ENCODE measurements at regions not wholly inside any gene's neighbourhood (a gene's known extent, or its start where the extent isn't known, plus 50 kb on each side); places are given as distances from the start of the nearest gene placed in this dataset.

DNA sequence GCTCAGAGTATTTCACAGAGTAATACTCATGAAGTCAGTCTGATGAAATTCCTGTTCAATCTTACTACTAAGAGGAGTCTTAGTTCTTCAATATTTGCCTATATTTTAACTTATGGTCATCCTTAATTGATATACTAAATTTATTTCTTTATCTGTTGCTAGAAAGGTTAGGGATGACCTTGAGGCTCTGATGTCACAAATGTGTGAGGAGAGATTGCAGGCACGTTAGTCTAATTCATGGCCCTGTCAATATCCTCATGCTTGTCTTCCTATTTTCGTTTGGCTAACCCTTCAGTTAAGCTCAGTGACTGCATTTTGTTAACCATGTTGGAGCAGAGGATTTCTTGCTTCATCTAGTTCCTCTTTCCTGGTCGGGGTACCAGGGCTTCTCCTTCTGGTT lies 704.7 kb upstream of the COBL start:
- ATAC-seq (ENCODE audit: low read depth) (no peak), DNase-seq (no peak)
- POLR2A ChIA-PET: no interaction called here
- CTCF ChIA-PET: no interaction called here
- Mint-ChIP-seq H3K27ac (no peak overlapping the region), H3K4me1 (no peaks in the 10 kb centered on the region), H3K27me3 (no peaks in the 10 kb centered on the region), H3K9me3 (peaks cover 4% of the 10 kb centered on the region), H3K4me3 (no peak overlapping the region), H3K36me3 (ENCODE audit: low read depth) (no peaks in the 10 kb centered on the region)
- TF ChIP-seq, protein P1, sequence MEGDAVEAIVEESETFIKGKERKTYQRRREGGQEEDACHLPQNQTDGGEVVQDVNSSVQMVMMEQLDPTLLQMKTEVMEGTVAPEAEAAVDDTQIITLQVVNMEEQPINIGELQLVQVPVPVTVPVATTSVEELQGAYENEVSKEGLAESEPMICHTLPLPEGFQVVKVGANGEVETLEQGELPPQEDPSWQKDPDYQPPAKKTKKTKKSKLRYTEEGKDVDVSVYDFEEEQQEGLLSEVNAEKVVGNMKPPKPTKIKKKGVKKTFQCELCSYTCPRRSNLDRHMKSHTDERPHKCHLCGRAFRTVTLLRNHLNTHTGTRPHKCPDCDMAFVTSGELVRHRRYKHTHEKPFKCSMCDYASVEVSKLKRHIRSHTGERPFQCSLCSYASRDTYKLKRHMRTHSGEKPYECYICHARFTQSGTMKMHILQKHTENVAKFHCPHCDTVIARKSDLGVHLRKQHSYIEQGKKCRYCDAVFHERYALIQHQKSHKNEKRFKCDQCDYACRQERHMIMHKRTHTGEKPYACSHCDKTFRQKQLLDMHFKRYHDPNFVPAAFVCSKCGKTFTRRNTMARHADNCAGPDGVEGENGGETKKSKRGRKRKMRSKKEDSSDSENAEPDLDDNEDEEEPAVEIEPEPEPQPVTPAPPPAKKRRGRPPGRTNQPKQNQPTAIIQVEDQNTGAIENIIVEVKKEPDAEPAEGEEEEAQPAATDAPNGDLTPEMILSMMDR (IDR thresholded peaks at IDR 0.05): no peak
- intact Hi-C loops (cut with micrococcal nuclease): no loop called here

DNA sequence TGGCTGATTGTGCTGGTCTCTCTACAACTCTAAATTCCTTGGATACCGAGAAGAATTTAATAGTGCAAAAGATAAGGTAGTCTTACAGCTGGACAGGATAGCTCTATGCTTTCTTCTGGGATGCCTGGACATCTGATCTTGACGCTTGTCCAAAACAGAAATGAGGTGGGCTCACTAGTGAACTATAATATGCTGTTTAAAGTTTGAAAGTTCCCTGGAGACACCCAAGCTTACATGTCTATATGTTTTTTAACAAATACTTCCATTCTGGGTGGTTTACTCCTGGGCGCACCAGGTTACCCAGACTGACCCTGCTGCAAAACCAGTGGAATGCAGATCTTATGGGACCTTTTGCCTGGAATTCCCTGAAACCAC lies 702.1 kb upstream of the COBL start:
- TF ChIP-seq, protein P1 (IDR thresholded peaks at IDR 0.05): no peak
- Mint-ChIP-seq H3K27me3 (no peaks in the 10 kb centered on the region), H3K27ac (no peak overlapping the region), H3K9me3 (peaks cover 7% of the 10 kb centered on the region), H3K4me1 (no peaks in the 10 kb centered on the region), H3K4me3 (no peak overlapping the region), H3K36me3 (ENCODE audit: low read depth) (no peaks in the 10 kb centered on the region)
- ATAC-seq (ENCODE audit: low read depth) (no peak), DNase-seq (no peak)
- CTCF ChIA-PET: no interaction called here
- intact Hi-C loops (cut with micrococcal nuclease): no loop called here
- POLR2A ChIA-PET: no interaction called here

DNA sequence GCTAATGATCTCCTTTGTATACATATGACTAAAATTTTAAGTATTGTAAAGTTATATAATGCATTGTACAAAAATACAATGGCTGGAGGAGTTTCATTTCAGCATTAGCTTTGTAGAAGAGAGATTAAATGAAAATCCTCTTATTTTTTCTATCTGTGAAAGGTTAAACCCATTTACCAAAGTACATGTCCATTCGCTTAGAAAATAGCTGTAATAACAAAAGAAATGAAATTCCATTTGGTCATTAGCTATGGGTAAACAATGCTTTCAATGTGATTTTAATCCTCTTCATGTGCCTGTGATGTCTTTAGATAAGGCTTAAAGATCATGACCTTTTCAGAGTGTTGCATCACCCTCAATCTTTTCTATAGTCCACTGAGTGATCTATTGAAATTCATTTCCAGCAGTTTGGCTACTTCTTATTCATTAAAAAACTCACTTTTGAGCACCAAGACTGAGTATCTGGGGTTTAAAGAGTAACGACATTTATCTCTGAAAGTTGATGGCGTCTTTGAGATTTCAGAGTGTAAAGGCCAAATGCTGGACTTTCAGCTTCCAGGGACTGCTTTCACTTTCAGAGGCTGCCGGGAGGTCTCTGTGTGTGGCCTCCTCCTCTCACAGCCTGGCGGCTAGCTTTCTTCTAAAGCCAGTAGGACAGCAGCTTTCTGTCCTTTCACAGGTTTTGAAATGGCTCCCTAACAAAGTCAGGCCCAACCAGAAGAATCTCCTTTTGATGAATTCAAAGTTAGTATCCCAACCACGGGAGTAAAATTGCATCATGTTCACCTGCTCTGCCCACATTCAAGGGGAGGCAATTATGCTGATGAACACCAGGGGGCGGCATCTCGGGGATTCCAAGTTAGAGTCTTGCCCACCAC lies 701.4 kb upstream of the COBL start:
- Mint-ChIP-seq H3K27ac (no peak overlapping the region), H3K36me3 (ENCODE audit: low read depth) (no peaks in the 10 kb centered on the region), H3K9me3 (peaks cover 9% of the 10 kb centered on the region), H3K4me3 (no peak overlapping the region), H3K4me1 (no peaks in the 10 kb centered on the region), H3K27me3 (no peaks in the 10 kb centered on the region)
- intact Hi-C loops (cut with micrococcal nuclease): no loop called here
- DNase-seq (no peak), ATAC-seq (ENCODE audit: low read depth) (no peak)
- CTCF ChIA-PET: no interaction called here
- POLR2A ChIA-PET: no interaction called here
- TF ChIP-seq, protein P1 (IDR thresholded peaks at IDR 0.05): no peak

DNA sequence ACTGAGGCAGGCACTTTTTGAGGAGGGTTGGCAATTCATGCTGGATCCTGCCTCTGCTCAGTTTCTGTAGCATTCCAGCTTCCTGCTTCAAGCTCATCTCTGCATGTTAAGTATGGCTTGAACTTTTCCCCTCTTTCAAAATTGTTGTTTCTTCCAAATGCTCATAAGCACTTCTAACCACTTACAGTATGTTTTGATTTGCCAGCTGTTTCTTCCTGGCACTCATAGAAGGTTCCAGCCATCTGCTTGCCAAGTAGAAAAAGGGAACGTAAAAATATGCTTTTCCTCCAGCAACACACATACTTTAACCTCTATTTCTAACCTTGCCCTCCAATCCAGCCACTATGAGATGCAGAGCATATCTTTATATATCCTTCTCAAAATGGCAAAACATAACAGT lies 692.6 kb upstream of the COBL start:
- Mint-ChIP-seq H3K27me3 (no peaks in the 10 kb centered on the region), H3K9me3 (peaks cover 7% of the 10 kb centered on the region), H3K27ac (no peak overlapping the region), H3K4me3 (no peak overlapping the region), H3K36me3 (ENCODE audit: low read depth) (no peaks in the 10 kb centered on the region), H3K4me1 (no peaks in the 10 kb centered on the region)
- POLR2A ChIA-PET: no interaction called here
- TF ChIP-seq, protein P1 (IDR thresholded peaks at IDR 0.05): no peak
- intact Hi-C loops (cut with micrococcal nuclease): no loop called here
- CTCF ChIA-PET: no interaction called here
- ATAC-seq (ENCODE audit: low read depth) (no peak), DNase-seq (no peak)

DNA sequence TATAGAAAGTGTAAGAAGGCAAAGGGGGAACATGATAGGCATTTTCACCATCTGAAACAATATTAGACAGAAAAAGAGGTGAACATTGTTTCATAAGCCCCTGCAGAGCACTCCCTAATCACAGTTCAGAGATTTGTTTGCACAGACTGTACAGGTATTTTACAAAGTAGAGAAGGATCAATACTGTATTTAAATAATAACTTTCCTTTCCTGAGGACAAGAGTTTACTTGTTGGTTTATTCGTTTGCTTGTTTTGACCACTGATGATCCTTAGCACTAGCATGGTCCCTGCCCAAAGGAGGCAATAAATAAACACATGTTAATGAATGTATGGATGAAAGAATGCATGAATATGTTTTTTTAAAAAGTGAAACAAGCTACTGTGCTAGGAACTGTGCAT lies 690.1 kb upstream of the COBL start:
- ATAC-seq (ENCODE audit: low read depth) (no peak), DNase-seq (no peak)
- no peak overlapping the region for H3K4me3 Mint-ChIP-seq
- H3K36me3 Mint-ChIP-seq (ENCODE audit: low read depth): no peaks in the 10 kb centered on the region
- H3K27ac Mint-ChIP-seq: no peak overlapping the region
- intact Hi-C loops (cut with micrococcal nuclease): no loop called here
- ChIA-PET POLR2A (no interaction called here), CTCF (no interaction called here)
- TF ChIP-seq, protein P1 (IDR thresholded peaks at IDR 0.05): no peak
- H3K27me3 Mint-ChIP-seq: no peaks in the 10 kb centered on the region
- no peaks in the 10 kb centered on the region for H3K4me1 Mint-ChIP-seq
- peaks cover 4% of the 10 kb centered on the region for H3K9me3 Mint-ChIP-seq

Measured in activated B cell treated with CpG ODN at 0.5 μM for 24 hours (primary cell).